Keratinocyte (primary cell): ENCODE measurements at regions not wholly inside any gene's neighbourhood (a gene's known extent, or its start where the extent isn't known, plus 50 kb on each side); places are given as distances from the start of the nearest gene placed in this dataset.

Experiments
- DNase-seq: peaks from one replicate; pipeline ENCODE4 v3.0.0-alpha.2; 2011; ENCODE audit warnings: low read depth, missing footprints, low spot score
- FAIRE-seq: peaks from 2 replicates; lab custom pipeline; 2011; peaks lifted over from hg19 to GRCh38; lab: Jason Lieb, UNC
- H2AFZ ChIP-seq: 2 replicates; pipeline ENCODE4 v1.6.0; 2012; ENCODE audit warnings: low read length, control low read depth, inconsistent platforms; ENCODE audit not compliant: control insufficient read depth
- H3K27ac ChIP-seq: 2 replicates; pipeline ENCODE4 v1.5.1; 2011; ENCODE audit warnings: low read length; ENCODE audit not compliant: control insufficient read depth, insufficient read depth
- H3K27me3 ChIP-seq: 3 replicates; pipeline ENCODE4 v1.6.0; 2011; ENCODE audit warnings: low read length; ENCODE audit not compliant: control insufficient read depth, insufficient read depth; ENCODE audit errors: extremely low read depth
- H3K36me3 ChIP-seq, 2 experiments: 2 replicates in 1 of 2; 3 replicates in 1 of 2; pipeline ENCODE4 v1.5.1; 2011; ENCODE audit warnings: low read length in 2 of 2, mild to moderate bottlenecking in 1 of 2; ENCODE audit not compliant: control insufficient read depth in 2 of 2, insufficient read depth in 2 of 2; ENCODE audit errors: extremely low read depth in 1 of 2
- H3K4me1 ChIP-seq: 3 replicates; pipeline ENCODE4 v1.5.1; 2011; ENCODE audit warnings: low read length; ENCODE audit not compliant: control insufficient read depth, insufficient read depth; ENCODE audit errors: extremely low read depth
- H3K4me2 ChIP-seq: 3 replicates; pipeline ENCODE4 v1.6.0; 2011; ENCODE audit warnings: low read depth, low read length; ENCODE audit not compliant: control insufficient read depth, insufficient read depth; ENCODE audit errors: extremely low read depth
- H3K4me3 ChIP-seq, 3 experiments: fragments of 200-600 bp in 1 of 3; sonication (generic) in 1 of 3; 2 replicates in 2 of 3; 3 replicates in 1 of 3; pipeline ENCODE4 v1.5.1; 2011 to 2016; ENCODE audit warnings: low read length in 3 of 3, mild to moderate bottlenecking in 3 of 3, control low read depth in 2 of 3, inconsistent platforms in 1 of 3, low read depth in 1 of 3, mixed read lengths in 1 of 3, mixed run types in 1 of 3, moderate library complexity in 1 of 3; ENCODE audit not compliant: control insufficient read depth in 2 of 3, insufficient read depth in 2 of 3; ENCODE audit errors: extremely low read depth in 1 of 3
- H3K79me2 ChIP-seq: 2 replicates; pipeline ENCODE4 v1.6.0; 2012; ENCODE audit warnings: low read length; ENCODE audit not compliant: control insufficient read depth, insufficient read depth
- H3K9ac ChIP-seq: 3 replicates; pipeline ENCODE4 v1.6.0; 2011; ENCODE audit warnings: low read length; ENCODE audit not compliant: control insufficient read depth, insufficient read depth; ENCODE audit errors: extremely low read depth
- H3K9me1 ChIP-seq: 3 replicates; pipeline ENCODE4 v1.6.0; 2011; ENCODE audit warnings: low read length; ENCODE audit not compliant: control insufficient read depth, insufficient read depth; ENCODE audit errors: extremely low read depth
- H3K9me3 ChIP-seq: 2 replicates; pipeline ENCODE4 v1.5.1; 2012; ENCODE audit warnings: low read depth, low read length; ENCODE audit not compliant: control insufficient read depth
- H4K20me1 ChIP-seq: 3 replicates; pipeline ENCODE4 v1.6.0; 2011; ENCODE audit warnings: low read length; ENCODE audit not compliant: control insufficient read depth, insufficient read depth; ENCODE audit errors: extremely low read depth
- CTCF ChIP-seq, 3 experiments: IDR thresholded peaks in 1 of 3; conservative IDR thresholded peaks in 1 of 3; optimal IDR thresholded peaks in 1 of 3; 2 replicates in 2 of 3; 3 replicates in 1 of 3; pipeline versions ENCODE3 to v1.5.1; 2011; ENCODE audit warnings: low read length in 3 of 3, mild to moderate bottlenecking in 3 of 3, moderate library complexity in 2 of 3, control low read depth in 1 of 3, inconsistent platforms in 1 of 3; ENCODE audit not compliant: insufficient read depth in 2 of 3; ENCODE audit errors: extremely low read depth in 1 of 3
- EZH2 ChIP-seq: IDR thresholded peaks from one replicate; pipeline ENCODE4 v1.6.1; 2012; ENCODE audit warnings: inconsistent platforms, mild to moderate bottlenecking, low read length, moderate library complexity
- dilution Hi-C: fragments of 300-500 bp; cut with MboI; formaldehyde crosslinking; loops from one replicate; pipeline ENCODE4 v1.7.0; 2020; ENCODE audit warnings: low sequenced_read_pairs; ENCODE audit not compliant: extremely low pct_ligation_motif_present

- Histone ChIP-seq H3K4me2 (no peak overlapping the region), H3K4me3 (no peak overlapping the region), H3K36me3 (no peaks in the 10 kb centered on the region), H3K9ac (no peak overlapping the region), H3K27me3 (no peaks in the 10 kb centered on the region), H3K27ac (no peak overlapping the region), H4K20me1 (no peaks in the 10 kb centered on the region), H3K9me3 (no peaks in the 10 kb centered on the region), H3K4me1 (peaks cover 16% of the 10 kb centered on the region), H3K9me1 (no peaks in the 10 kb centered on the region), H3K79me2 (no peaks in the 10 kb centered on the region), H2AFZ (no peak overlapping the region)
- TF ChIP-seq EZH2 (no peak), CTCF (optimal IDR thresholded peaks at IDR 0.05 in 1 of 3, IDR thresholded peaks at IDR 0.05 in 1 of 3, conservative IDR thresholded peaks at IDR 0.05 in 1 of 3; ENCODE audit: extremely low read depth in 1 of 3, insufficient read depth in 2 of 3, low read length in 3 of 3) (no peak)
- no peak for DNase-seq
- FAIRE-seq: no peak
- dilution Hi-C loops: no loop called here
Observed at GRCh38 chr2:118689456-118689855, 158.0 kb downstream of the EN1 start.

- Histone ChIP-seq H3K4me2 (no peak overlapping the region), H3K36me3 (no peaks in the 10 kb centered on the region), H3K27me3 (no peaks in the 10 kb centered on the region), H4K20me1 (no peaks in the 10 kb centered on the region), H3K9me1 (no peaks in the 10 kb centered on the region), H2AFZ (no peak overlapping the region), H3K9me3 (no peaks in the 10 kb centered on the region), H3K79me2 (no peaks in the 10 kb centered on the region), H3K9ac (no peak overlapping the region), H3K27ac (no peak overlapping the region), H3K4me1 (peaks cover 16% of the 10 kb centered on the region), H3K4me3 (no peak overlapping the region)
- FAIRE-seq: no peak
- dilution Hi-C loops: no loop called here
- DNase-seq: no peak
- TF ChIP-seq EZH2 (no peak), CTCF (optimal IDR thresholded peaks at IDR 0.05 in 1 of 3, IDR thresholded peaks at IDR 0.05 in 1 of 3, conservative IDR thresholded peaks at IDR 0.05 in 1 of 3; ENCODE audit: extremely low read depth in 1 of 3, insufficient read depth in 2 of 3, low read length in 3 of 3) (no peak)
Observed at GRCh38 chr2:118689033-118689432, 158.4 kb downstream of the EN1 start.
